ENCODE measurements at regions not wholly inside any gene's neighbourhood (a gene's known extent, or its start where the extent isn't known, plus 50 kb on each side); places are given as distances from the start of the nearest gene placed in this dataset.
"Not testable (repeated sequence)": the region's sequence is repeated elsewhere in the genome, so short reads cannot be mapped to it uniquely, and the experiment has no call there.

DNA sequence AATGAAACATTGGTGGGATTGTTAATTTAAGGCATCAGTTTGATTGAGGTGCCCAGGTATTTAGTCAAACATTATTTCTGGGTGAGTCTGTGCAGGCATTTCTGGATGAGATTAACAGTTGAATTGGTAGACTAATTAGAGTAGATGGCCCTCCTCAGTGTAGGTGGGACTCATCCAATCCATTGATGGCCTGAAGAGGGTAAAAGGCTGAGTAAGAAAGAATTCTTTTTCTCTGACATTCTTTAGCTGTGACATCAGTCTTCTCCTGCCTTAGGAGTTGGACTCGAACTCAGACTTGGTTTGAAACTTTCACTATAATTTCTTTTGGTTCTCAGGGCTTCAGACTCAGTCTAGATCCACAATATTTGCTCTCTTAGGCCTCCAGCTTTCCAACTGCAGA is 59.6 kb upstream of the ADAMTS5 start:
- no peak for DNase-seq
- no peaks in the 10 kb centered on the region for H3K4me1 Mint-ChIP-seq
- H3K36me3 Mint-ChIP-seq, result no peaks in the 10 kb centered on the region
- H3K9me3 Mint-ChIP-seq (ENCODE audit: low read depth), result peaks cover 7% of the 10 kb centered on the region
- H3K27me3 Mint-ChIP-seq, result no peaks in the 10 kb centered on the region
- no peak overlapping the region for H3K27ac Mint-ChIP-seq
- no peak for ATAC-seq
- CTCF ChIA-PET, result no interaction called here
- H3K4me3 Mint-ChIP-seq, result no peak overlapping the region

DNA sequence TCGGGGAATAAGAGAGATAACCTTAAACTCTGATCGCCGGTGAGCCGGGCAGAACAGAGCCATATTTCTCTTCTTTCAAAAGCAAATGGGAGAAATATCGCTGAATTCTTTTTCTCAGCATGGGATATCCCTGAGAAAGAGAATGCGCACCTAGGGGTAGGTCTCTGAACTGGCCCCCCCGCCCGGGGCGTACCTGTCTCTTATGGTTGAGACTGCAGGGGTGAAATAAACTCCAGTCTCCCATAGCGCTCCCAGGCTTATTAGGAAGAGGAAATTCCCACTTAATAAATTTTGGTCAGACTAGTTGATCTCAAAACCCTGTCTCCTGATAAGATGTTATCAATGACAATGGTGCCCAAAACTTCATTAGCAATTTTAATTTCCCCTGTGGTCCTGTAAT is 58.8 kb upstream of the ADAMTS5 start:
- DNase-seq; CTCF ChIA-PET; H3K4me1 Mint-ChIP-seq; H3K9me3 Mint-ChIP-seq (ENCODE audit: low read depth); H3K27me3 Mint-ChIP-seq; H3K36me3 Mint-ChIP-seq; H3K27ac Mint-ChIP-seq; ATAC-seq; H3K4me3 Mint-ChIP-seq: not testable (repeated sequence)

DNA sequence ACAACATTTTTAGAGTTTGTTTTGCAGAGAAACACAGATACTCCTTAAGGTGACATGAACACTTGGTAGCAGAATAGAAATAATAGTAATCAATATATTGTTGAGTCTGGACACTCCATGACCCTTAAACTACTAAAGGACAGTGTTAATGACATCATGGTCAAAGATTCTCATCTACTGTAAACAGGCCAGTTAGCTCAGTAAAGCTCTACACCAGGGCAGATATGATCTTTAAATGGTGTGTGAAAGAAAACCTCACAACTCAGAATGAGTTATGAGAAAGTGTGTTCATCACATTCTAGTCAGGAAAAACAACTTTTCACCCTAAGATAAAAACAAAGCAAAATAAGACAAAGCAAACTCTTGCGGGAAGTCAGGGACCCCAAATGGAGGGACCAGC is 58.1 kb upstream of the ADAMTS5 start:
- DNase-seq, result no peak
- Mint-ChIP-seq H3K27me3 (no peaks in the 10 kb centered on the region), H3K36me3 (no peaks in the 10 kb centered on the region), H3K9me3 (ENCODE audit: low read depth) (peaks cover 3% of the 10 kb centered on the region), H3K4me1 (no peaks in the 10 kb centered on the region), H3K27ac (no peak overlapping the region), H3K4me3 (no peak overlapping the region)
- CTCF ChIA-PET, result no interaction called here
- ATAC-seq, result no peak

DNA sequence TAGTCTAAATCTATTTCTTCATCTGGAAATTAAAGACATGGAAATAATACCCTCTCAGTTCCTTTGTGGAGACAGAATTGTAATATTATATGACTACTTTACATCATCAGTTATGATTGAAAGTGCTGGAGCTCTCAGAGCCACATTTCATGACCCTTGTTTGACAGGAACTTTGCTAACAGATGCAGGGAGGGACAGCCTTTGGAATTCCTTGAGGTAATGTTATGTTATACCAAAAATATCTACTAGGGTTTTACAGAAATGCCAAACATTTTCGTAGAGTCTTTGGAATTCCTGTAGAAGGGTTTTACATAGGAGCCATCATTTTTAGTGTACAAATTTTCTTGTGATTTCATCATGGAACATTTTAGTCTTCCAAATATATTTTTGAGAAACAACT is 57.4 kb upstream of the ADAMTS5 start:
- CTCF ChIA-PET, result no interaction called here
- H3K27me3 Mint-ChIP-seq, result no peaks in the 10 kb centered on the region
- H3K9me3 Mint-ChIP-seq (ENCODE audit: low read depth), result peaks cover under 1% of the 10 kb centered on the region
- ATAC-seq (no peak), DNase-seq (no peak)
- no peaks in the 10 kb centered on the region for H3K36me3 Mint-ChIP-seq
- H3K4me3 Mint-ChIP-seq, result no peak overlapping the region
- no peak overlapping the region for H3K27ac Mint-ChIP-seq
- no peaks in the 10 kb centered on the region for H3K4me1 Mint-ChIP-seq

DNA sequence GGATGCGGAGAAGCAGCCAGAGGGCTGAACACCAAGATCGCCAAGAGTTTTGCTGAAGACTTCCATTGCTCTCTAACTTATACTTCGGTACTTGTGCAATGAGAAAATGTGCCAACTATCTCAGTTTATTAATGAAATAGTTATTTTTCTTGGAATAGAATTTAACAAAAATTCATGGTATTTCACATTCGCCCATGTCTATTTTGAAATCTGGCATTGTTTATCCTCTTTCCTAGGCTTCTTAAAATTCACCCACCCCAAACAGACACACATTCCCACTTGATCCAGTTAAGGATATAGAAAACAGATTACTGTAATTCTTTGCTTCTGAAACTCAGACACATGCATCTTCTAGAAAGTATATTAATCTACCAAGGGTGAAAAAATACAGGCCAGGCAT is 56.3 kb upstream of the ADAMTS5 start:
- Mint-ChIP-seq H3K36me3 (no peaks in the 10 kb centered on the region), H3K4me1 (no peaks in the 10 kb centered on the region), H3K9me3 (ENCODE audit: low read depth) (no peaks in the 10 kb centered on the region), H3K27ac (no peak overlapping the region), H3K27me3 (no peaks in the 10 kb centered on the region), H3K4me3 (no peak overlapping the region)
- no peak for DNase-seq
- ATAC-seq, result no peak
- CTCF ChIA-PET, result no interaction called here

DNA sequence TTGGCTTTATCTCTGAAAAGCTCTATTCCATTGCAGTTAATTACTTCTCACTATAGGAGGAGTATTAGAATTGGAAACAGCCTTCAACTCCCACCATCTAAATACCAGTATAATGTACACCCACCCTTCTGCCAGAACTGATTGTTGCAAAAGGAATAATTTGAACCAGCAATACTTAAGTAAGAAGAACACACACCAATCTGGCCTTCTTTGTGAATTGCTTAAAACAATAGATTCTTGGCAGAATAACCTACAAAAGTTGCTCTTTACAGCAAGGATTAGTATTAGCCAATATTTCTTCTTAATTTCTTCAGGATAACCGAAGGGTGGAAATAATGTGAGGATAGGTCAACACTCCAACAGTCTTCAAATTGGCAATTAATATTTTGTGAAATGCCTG is 54.9 kb upstream of the ADAMTS5 start:
- Mint-ChIP-seq H3K27ac (no peak overlapping the region), H3K27me3 (no peaks in the 10 kb centered on the region), H3K4me3 (no peak overlapping the region), H3K4me1 (no peaks in the 10 kb centered on the region), H3K36me3 (no peaks in the 10 kb centered on the region), H3K9me3 (ENCODE audit: low read depth) (no peaks in the 10 kb centered on the region)
- no peak for DNase-seq
- CTCF ChIA-PET, result no interaction called here
- ATAC-seq, result no peak

DNA sequence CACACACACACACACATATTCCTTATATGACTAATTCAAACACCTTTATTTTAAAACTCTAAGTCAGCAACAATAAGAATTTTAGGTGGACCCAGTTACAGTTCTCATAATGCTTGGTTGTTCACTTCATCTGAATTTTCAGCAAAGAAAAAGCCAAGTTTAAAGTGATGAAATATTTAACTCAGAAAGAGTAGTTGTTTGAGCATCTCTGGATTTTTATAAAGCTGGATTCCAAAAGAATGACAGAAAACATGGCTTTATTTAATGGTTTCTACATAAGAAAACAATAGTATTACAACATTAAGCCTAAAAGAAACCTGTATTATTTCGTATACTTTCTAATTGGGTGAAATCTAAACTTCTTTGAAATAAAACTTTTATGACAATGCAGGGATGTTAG is 54.2 kb upstream of the ADAMTS5 start:
- Mint-ChIP-seq H3K4me1 (no peaks in the 10 kb centered on the region), H3K27ac (no peak overlapping the region), H3K9me3 (ENCODE audit: low read depth) (no peaks in the 10 kb centered on the region), H3K27me3 (no peaks in the 10 kb centered on the region), H3K4me3 (no peak overlapping the region), H3K36me3 (no peaks in the 10 kb centered on the region)
- DNase-seq (no peak), ATAC-seq (no peak)
- CTCF ChIA-PET, result no interaction called here

DNA sequence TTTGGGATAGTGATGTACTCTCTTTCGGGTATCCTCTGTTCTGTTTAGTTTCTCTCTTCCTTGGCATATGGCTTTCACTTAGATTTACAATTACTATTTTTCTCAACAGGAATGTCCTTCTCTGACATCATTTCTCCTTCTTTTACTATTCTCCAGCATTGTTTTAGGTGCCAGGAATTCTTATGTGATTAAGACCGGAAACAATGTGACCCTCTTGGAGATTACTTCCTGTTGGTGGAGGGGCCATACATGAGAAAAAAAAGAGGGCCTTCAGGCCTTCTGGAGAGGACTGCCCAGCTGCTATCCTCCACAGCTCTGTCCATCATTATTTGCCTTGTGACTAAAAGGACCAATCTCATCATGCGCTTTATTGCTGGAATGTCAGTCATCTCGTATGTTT is 50.4 kb upstream of the ADAMTS5 start:
- CTCF ChIA-PET, result no interaction called here
- no peaks in the 10 kb centered on the region for H3K27me3 Mint-ChIP-seq
- ATAC-seq, result no peak
- DNase-seq, result no peak
- no peaks in the 10 kb centered on the region for H3K36me3 Mint-ChIP-seq
- H3K27ac Mint-ChIP-seq, result no peak overlapping the region
- no peaks in the 10 kb centered on the region for H3K9me3 Mint-ChIP-seq (ENCODE audit: low read depth)
- no peak overlapping the region for H3K4me3 Mint-ChIP-seq
- H3K4me1 Mint-ChIP-seq, result no peaks in the 10 kb centered on the region

All from activated CD8-positive, alpha-beta memory T cell treated with anti-CD3 and anti-CD28 coated beads, Interleukin-2, amount 10 ng/mL, durations not matched to agents 7 days and 5 days (primary cell).